ENCODE measurements at regions not wholly inside any gene's neighbourhood (a gene's known extent, or its start where the extent isn't known, plus 50 kb on each side); places are given as distances from the start of the nearest gene placed in this dataset.
"Not testable (repeated sequence)": the region's sequence is repeated elsewhere in the genome, so short reads cannot be mapped to it uniquely, and the experiment has no call there.

GRCh38 chr5:143957455-143957854 is 145.5 kb downstream of the HMHB1 start:
- no peak for DNase-seq

GRCh38 chr5:143962201-143962600 is 150.2 kb downstream of the HMHB1 start:
- DNase-seq: no peak

- no peak for DNase-seq
Measured at GRCh38 chr5:143964919-143965318, 153.0 kb downstream of the HMHB1 start.

- no peak for DNase-seq
Measured at GRCh38 chr5:143966280-143966679, 154.3 kb downstream of the HMHB1 start.

- peak; percentile 53 for DNase-seq
Measured at GRCh38 chr5:143968071-143968878, 156.3 kb downstream of the HMHB1 start.

- no peak for DNase-seq
Measured at GRCh38 chr5:143970159-143970558, 158.2 kb downstream of the HMHB1 start.

GRCh38 chr5:143972068-143972467 is 160.1 kb downstream of the HMHB1 start:
- DNase-seq: no peak

- no peak for DNase-seq
Measured at GRCh38 chr5:143976055-143976454, 164.1 kb downstream of the HMHB1 start.

GRCh38 chr5:143977891-143978461 is 166.0 kb downstream of the HMHB1 start:
- no peak for DNase-seq

- DNase-seq: no peak
Measured at GRCh38 chr5:143979044-143979690, 167.2 kb downstream of the HMHB1 start.

- DNase-seq: no peak
Measured at GRCh38 chr5:143980506-143980905, 168.5 kb downstream of the HMHB1 start.

- not testable (repeated sequence) for DNase-seq
Measured at GRCh38 chr5:143982957-143983356, 171.0 kb downstream of the HMHB1 start.

GRCh38 chr5:143985832-143986515 is 174.0 kb downstream of the HMHB1 start:
- no peak for DNase-seq

GRCh38 chr5:143986516-143987212 is 174.7 kb downstream of the HMHB1 start:
- no peak for DNase-seq

- DNase-seq: no peak
Measured at GRCh38 chr5:143987264-143987663, 175.3 kb downstream of the HMHB1 start.

- no peak for DNase-seq
Measured at GRCh38 chr5:143987751-143988560, 176.0 kb downstream of the HMHB1 start.

- DNase-seq: no peak
Measured at GRCh38 chr5:143992496-143992895, 178.0 kb downstream of the YIPF5 start.

GRCh38 chr5:144002876-144003275 is 167.6 kb downstream of the YIPF5 start:
- no peak for DNase-seq

GRCh38 chr5:144003636-144004035 is 166.8 kb downstream of the YIPF5 start:
- DNase-seq: no peak

GRCh38 chr5:144004146-144004545 is 166.3 kb downstream of the YIPF5 start:
- DNase-seq: no peak

- no peak for DNase-seq
Measured at GRCh38 chr5:144004751-144005150, 165.7 kb downstream of the YIPF5 start.

- no peak for DNase-seq
Measured at GRCh38 chr5:144009116-144009515, 161.3 kb downstream of the YIPF5 start.

Measured in NCI-H510A treated with DMSO at 0.1 percent for 48 hours (cell line).